Ramos (cell line): ENCODE measurements at regions not wholly inside any gene's neighbourhood (a gene's known extent, or its start where the extent isn't known, plus 50 kb on each side); places are given as distances from the start of the nearest gene placed in this dataset.

ENCODE experiments used
- in situ Hi-C: fragments of 300-500 bp; cut with MboI; formaldehyde crosslinking; loops from one replicate; pipeline ENCODE4 v1.14.3; 2022; ENCODE audit warnings: low sequenced_read_pairs; ENCODE audit not compliant: unreplicated experiment

DNA sequence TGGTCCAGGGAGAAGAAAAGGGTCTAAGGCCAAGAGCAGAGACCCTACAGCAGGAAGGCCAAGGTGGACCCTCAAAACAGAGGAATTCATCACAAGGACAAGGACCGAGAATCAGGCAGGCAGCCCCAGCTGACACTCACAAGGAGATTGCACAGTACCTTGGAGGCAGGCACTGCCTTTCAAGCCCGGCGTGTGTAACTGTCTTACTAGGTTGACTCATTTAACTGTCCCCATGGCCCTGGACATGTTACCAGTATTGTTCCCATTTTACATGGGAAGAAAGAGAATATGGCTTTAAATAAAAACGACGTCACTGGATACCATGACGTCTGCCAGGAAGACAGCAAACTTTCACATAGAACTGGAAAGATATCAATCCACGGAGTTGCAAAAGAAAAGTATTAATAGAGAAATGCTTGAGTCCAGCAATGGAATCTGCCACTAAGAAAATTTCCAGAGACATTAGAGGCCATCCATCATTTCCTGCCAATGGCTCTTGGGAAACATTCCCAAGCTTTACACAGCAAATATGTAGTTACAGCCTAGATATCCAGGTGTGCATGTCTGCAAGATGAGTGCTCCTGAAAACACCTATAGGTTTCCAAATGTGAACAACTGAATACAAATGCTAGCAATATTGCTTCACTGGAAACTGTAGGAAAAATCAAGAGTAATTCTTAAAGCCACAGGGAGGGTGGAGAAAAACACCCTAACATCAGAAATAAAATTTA lies 111.5 kb upstream of the RPS6KA2 start:
- in situ Hi-C loops = no loop called here

DNA sequence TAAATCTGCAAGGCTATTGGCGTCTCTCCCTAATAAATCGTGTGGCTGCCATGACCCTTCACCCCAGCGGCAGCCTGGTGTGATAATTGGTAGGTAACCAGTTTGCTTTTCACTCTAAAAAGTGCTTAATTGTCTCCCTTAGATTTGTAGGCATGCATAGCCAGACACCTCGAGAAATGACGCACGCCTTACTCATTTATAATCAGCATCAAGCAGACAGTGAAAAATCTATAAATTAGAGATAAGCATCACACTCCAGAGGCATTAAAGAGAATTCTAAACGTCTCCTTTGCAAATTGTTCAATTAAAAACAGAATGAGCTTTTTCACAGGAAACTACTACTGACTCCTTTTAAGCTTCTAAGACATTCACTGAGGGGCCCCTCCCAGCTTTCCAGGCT lies 110.2 kb upstream of the RPS6KA2 start:
- in situ Hi-C loops = no loop called here

DNA sequence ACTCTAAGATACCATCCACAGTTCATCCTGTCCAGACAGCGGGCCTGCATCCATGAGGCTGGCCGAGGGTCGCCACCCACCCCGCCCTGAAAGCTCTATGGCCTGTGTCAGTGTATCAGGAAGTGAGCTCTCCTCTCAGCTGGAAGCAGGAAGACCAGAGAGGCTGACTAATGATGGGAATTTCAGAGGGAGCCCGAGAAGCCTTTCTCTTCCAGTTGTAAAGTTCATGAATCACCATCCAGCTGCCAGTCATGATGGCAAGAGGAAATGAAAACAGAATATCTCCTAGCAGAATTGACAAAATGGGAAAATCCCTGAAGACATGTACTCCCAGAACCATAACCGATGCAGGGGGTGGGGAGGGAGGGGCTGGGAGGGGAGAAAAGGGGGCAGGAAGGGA lies 109.6 kb upstream of the RPS6KA2 start:
- in situ Hi-C loops = no loop called here

DNA sequence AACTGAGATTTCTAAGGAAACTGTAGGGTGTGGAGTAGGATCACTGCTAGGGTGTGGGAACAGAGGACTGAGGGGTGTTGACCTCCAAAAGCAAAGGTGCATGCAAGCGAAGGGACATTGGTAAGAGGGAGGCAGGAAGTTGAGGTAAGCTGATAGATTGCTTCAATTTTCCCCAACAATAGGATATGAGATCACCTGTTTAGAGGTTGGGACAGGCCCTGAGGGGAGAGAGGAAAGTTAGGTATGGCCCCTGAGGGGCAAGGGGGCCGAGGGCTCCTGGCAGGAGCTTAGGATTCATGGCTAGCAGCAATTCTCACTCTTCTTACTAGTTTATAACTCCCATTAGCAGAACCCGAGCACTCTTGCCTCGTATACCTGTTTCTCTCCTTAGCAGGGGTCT lies 106.8 kb upstream of the RPS6KA2 start:
- in situ Hi-C loops = no loop called here

DNA sequence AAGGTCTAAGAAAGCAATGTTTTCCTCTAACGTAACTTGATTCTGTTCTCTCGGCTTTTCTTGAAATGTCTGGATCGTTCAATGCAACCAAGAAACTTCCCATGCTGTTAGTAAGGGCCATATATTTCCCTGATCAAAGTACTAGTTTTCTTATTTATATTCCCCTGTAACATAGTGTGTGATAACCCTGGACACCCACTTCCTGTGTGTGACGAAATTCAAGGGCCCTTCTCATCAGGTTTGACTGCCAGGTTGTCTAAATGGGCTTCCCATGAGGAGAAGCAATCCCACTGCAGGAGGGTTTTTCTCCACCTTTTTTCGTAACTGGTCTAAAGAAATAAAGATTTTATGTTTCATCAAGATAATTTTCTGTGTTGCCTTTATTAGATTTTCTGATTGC lies 102.6 kb upstream of the RPS6KA2 start:
- in situ Hi-C loops = no loop called here

DNA sequence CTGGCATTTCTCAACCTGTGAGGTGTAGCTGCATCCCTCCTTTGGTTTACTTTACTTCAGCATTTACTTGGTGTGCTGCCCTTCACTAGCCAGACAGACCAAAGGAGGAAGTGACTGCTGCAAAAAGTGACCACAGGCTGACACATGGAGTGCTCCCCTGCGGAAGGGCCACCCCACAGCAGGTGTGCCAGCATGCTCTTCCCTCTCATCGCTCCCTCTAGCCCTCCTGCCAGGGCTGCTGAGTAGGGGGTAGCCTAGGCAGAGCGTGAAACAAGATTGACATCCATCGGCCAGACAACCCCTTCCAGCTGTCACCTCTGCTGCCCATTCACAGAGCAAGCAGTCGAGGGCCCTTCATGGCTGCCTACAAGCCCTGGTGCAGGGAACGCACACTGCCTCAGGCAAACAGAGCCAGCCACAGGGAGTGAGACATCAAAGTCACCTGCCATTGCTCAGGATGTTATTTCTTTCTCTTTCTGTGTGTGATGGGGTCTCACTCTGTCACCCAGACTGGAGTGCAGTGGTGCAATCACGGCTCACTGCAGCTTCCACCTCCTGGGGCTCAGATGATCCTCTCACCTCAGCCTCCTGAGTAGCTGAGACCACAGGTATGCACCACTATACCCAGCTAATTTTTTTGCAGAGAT lies 102.0 kb upstream of the RPS6KA2 start:
- in situ Hi-C loops = no loop called here

DNA sequence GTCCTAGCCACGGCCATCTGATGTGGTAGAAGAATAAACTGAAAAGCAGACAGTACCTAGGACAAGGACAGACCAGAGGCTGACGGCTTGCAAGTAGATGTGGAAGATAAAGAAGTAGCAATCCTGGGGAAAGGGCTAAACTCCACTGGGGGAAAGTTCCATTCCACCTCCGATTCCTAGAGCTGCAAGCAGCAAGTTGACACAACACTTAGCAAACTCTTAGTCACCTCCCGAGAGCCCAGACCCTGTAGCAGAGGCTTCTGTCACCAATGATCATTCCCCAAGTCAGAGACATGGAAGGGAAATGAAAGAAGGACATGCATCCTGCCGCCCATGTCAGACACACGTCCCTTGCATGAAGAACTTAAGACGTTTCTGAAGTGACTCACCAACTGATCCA lies 99.2 kb upstream of the RPS6KA2 start:
- in situ Hi-C loops = no loop called here

DNA sequence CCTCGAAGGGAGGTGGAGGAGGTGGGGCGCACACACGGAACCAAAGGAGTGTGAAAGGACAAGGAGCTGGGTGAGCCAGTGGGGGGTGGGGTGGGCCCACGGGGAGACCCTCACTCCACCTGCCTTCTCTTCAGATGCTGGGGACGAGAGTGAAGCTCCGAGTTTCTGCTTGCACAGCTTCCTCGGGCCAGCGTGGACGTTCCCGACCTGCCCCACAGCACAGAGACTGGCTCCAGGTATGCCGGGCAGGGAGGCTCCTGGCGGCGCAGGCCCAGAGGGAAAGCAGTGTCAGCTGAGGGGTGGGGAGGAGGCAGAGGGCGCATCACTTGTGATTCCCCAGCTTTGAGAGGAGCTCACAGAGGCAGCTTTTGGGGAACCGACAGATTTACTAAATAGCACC lies 98.5 kb upstream of the RPS6KA2 start:
- in situ Hi-C loops = no loop called here

DNA sequence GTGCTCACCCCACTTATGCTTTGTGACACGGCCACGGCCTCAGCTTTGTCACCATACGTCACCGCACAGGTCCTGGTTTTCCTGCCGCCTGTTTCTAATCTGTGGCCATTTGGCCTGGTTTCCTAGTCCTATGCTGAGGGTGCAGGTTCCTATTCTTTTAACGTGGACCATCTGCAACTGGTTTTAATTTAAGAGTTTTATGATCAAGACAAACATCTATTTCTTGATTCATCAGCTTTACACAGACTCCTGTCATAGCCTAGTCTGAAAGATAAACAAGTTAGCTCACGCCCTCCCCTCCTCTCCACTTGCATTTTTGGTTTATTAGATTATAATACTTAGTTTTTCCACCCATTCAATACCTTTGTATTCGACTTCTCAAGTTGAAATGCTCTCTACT lies 97.5 kb upstream of the RPS6KA2 start:
- in situ Hi-C loops = no loop called here

DNA sequence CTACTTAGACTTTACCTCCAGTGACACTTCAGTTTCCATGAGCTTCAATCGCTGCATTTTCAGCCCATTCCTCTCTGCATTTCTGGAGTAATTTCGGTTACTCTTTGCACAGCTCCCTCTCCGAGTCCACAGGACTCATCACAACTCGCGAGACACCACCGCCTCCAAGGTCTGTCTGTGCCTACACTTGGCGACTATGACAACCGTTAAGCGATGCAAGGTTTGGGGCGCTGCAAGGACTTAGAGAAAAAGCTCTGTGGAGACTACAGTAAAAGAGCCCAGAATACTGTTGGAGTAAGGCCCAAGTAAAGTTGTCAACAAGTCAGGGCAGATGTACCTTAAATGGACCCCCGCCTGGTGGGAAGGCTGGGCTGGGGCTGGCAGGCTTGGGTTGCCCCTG lies 95.7 kb upstream of the RPS6KA2 start:
- in situ Hi-C loops = no loop called here

DNA sequence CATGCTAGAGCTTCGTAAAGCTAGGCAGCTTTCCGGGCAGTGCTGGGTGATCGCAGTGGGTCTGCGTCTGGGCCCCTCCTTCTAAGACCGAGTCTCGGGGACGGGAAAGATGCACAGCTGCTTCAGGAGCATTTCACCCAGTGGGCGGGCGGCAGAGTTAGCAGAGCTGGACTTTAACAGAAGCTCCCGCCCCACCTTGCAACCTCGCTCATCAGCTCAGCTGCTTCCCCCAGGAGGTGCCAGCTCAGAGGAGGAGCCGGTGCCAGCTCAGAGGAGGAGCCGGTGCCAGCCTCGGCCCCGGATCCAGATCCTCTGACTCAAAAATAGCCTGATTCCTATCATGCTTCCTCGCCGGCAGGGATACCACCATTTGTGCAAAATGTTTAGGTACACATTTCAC lies 94.5 kb upstream of the RPS6KA2 start:
- in situ Hi-C loops = no loop called here

DNA sequence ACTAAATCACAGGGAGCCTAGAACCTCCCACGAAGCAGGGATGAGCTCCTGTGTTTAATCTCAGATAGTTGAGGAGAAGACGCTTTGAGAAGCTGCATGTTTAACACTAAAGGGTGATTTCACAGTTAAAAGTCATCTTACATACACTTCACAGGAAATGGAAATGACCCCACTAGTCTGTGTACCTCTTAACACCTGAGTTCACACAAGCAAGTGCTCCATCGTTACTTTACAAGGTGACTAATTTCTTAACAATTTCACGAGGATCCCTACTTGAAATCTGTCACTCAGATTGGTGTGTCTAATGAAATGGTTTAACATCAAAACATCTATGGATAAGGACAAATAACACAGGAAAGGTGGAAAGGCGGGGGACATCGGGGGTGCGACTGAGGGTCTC lies 93.8 kb upstream of the RPS6KA2 start:
- in situ Hi-C loops = no loop called here

DNA sequence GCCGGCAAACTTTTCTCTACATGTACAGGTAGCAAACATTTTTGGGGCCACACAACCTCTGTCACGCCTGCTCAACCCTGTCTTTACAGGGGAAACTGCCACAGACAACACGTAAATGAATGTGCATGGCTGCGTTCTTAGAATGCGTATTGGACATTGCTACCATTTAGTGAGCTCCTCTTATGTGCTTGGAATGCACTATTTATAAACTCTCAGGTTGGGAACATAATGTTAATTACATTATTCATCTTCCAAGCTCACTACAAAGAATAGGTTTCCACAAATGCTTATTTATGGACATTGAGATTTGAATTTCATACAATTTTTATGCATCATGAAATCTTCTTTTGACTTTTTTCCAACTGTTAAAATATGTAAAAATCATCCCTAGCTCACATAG lies 92.0 kb upstream of the RPS6KA2 start:
- in situ Hi-C loops = no loop called here

DNA sequence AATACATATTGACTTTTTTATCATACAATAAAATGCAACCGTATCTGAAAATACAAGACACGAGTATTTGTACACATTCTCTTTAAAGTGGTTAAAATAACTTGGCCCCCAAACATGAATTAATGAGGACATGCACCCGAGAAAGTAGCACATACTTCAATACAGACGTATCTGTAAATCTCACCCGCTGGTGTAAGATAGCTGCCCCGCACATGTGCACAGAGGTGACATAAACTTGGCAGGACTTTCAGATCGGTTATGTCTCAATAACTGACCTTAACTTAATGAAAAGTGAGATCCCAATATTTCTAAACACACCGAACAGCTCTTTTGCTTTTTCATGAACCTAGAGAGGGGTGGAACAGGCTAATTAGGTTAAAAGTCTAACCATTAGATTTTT lies 91.5 kb upstream of the RPS6KA2 start:
- in situ Hi-C loops = no loop called here

DNA sequence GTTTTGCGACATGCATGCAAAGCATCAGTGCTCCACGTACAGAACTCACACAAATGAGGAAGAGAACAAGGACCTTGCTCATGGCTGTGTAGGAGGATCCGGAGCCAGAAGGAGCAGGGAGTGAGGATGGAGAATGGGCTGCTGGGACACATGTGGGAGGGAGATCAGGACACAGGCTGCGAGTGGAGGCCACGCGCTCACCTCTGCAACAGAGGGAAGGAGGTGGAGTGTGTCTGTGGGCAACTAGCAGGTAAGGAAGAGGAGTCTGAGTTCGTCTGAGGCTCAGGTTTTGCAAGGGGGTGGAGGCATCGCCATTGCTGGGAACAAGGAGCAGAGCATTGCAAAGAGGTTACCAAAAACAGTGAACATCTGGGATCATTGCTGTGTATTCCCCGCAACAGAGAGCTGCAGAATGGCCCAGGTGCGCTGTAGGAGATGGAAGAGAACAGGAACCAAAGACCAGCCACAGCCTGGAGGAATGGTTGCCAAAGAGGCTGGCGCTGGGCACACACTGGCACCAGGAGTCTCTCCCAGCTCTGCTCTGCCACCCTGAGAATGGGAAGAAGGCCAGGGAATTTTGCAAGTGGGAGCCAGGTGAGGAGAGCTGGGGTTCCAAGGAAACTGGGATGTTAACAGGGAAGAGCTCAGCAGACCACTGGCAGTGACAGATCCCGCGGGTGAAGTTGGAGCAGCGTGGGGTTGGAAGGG lies 90.0 kb upstream of the RPS6KA2 start:
- in situ Hi-C loops = no loop called here

DNA sequence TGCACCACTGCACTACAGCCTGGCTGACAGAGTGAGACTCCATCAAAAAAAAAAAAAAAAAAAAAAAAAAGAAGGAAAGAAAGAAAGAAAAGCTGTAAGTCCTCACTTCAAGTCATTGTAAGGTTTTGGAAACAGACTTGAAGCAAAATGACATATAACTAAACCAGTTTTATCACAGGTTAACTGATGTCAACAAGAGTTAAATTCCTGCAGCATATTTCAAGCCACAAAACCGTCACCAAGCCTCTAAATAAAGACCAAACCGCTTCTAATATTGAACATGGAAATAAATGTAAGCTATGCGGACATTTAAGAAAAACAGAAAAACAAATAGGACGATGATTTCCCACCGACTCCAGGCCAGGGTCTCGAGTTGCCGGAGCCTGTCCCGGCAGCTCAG lies 88.9 kb upstream of the RPS6KA2 start:
- in situ Hi-C loops = no loop called here

DNA sequence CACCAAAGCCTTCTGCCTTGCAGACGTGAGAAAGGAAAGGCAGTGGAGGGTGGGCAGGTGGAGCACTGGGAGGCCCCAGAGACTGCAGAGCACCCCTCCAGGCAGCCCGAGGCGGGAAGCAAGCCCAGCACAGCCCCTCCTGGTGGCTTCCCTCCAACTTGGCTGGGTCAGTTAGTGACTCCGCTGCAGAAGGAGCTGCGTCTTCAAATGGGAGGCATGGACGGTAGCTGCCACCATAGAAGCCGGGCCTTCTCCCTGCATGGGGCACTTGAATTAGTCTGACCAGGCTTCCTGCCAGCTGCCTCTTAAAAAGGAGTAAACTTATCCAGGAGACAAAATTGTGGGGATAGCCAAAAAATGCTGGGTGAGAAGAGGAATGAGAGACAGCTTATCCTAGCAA lies 88.0 kb upstream of the RPS6KA2 start:
- in situ Hi-C loops = no loop called here

DNA sequence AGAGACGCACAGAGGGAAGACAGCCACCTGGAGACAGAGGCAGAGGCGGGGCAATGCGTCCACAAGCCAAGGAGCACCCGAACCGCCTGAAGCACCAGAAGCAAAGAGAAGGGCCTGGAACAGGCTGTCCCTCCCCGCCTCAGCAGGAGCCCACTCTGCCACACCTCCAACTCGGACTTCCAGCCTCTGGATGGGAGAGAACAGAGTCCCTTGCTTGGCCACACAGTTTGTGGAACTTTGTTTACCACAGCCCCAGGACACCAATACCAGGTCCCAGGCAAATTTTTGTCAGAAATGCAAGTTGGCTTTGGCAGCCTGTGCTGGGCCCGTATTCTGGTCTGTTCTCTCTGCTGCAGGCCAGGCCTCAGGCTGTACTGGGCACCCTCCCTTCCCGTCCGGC lies 87.5 kb upstream of the RPS6KA2 start:
- in situ Hi-C loops = no loop called here

DNA sequence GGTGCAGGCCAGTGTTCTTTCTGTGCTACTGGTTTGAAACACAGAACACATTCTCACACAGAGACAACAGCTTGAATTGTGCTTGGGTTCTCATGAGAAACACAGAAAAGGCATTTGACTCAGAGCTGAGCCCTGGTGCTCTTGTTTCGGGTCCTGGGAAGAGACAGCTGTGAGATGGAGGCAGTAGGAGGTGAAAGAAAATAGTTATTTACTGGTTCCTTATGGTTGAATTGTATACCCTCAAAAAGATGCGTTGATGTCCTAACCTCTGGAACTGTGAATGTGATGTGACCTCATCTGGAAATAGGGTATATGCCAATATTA lies 87.1 kb upstream of the RPS6KA2 start:
- in situ Hi-C loops = no loop called here

DNA sequence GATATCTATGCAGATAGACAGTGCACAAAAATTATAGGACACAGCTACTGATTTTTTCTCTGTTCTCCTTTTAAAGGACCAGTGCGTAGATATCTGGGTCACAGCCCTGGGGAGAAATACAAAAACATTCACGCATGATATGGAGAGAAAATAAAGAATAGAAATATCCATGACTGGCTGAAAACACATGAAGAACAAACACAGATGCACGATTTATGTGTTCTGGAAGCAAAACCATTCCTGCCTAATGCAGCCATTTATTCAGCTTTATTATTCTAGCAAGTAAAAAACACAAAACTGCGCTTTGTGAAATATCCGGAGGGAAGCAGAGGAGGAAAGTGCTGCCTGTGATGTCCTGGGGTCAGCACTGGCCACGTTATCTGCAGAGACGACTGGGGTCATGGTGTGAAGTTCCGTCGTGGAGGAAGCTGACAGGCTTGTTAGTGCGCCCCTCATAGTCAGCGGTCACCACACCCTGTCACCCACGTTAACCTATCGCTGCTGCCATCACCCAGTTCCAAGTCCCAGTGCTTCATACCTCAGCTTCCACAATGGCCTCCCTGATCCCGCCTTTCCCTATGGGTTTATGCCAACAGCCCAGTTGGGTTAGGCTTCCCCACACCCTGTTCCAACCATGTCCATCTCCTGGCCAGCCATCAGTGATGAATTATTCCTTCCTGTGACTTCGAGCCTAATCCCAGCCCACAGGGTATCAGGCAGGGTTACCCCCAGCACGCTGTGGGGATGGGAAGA lies 86.6 kb upstream of the RPS6KA2 start:
- in situ Hi-C loops = no loop called here
